ENCODE measurements at regions not wholly inside any gene's neighbourhood (a gene's known extent, or its start where the extent isn't known, plus 50 kb on each side); places are given as distances from the start of the nearest gene placed in this dataset.

- Histone ChIP-seq H3K36me3 (no peaks in the 10 kb centered on the region), H3K4me3 (no peak overlapping the region), H3K4me1 (no peaks in the 10 kb centered on the region), H3K27ac (no peak overlapping the region), H3K27me3 (no peaks in the 10 kb centered on the region), H3K9me3 (no peaks in the 10 kb centered on the region)
- DNase-seq (ENCODE audit: low spot score), result no peak
- no peak for TF ChIP-seq CTCF (IDR thresholded peaks at IDR 0.05)
These were observed 943.8 kb upstream of the SOX9 start for GRCh38 chr17:71176928-71177443.

- no peak overlapping the region for H3K4me3 ChIP-seq
- no peaks in the 10 kb centered on the region for H3K4me1 ChIP-seq
- no peak for DNase-seq (ENCODE audit: low spot score)
- TF ChIP-seq CTCF (IDR thresholded peaks at IDR 0.05), result no peak
- no peaks in the 10 kb centered on the region for H3K27me3 ChIP-seq
- no peaks in the 10 kb centered on the region for H3K36me3 ChIP-seq
- H3K27ac ChIP-seq, result no peak overlapping the region
- no peaks in the 10 kb centered on the region for H3K9me3 ChIP-seq
These were observed 939.9 kb upstream of the SOX9 start for GRCh38 chr17:71180801-71181385.

GRCh38 chr17:71183066-71183660, 937.7 kb upstream of the SOX9 start:
- DNase-seq (ENCODE audit: low spot score), result no peak
- Histone ChIP-seq H3K4me3 (no peak overlapping the region), H3K4me1 (no peaks in the 10 kb centered on the region), H3K27me3 (no peaks in the 10 kb centered on the region), H3K36me3 (no peaks in the 10 kb centered on the region), H3K27ac (no peak overlapping the region), H3K9me3 (no peaks in the 10 kb centered on the region)
- no peak for TF ChIP-seq CTCF (IDR thresholded peaks at IDR 0.05)

- Histone ChIP-seq H3K4me1 (no peaks in the 10 kb centered on the region), H3K27ac (no peak overlapping the region), H3K9me3 (no peaks in the 10 kb centered on the region), H3K4me3 (no peak overlapping the region), H3K36me3 (no peaks in the 10 kb centered on the region), H3K27me3 (no peaks in the 10 kb centered on the region)
- no peak for DNase-seq (ENCODE audit: low spot score)
- TF ChIP-seq CTCF (IDR thresholded peaks at IDR 0.05), result no peak
These were observed 936.1 kb upstream of the SOX9 start for GRCh38 chr17:71184716-71185115.

- no peaks in the 10 kb centered on the region for H3K36me3 ChIP-seq
- TF ChIP-seq CTCF (IDR thresholded peaks at IDR 0.05), result no peak
- H3K4me1 ChIP-seq, result no peaks in the 10 kb centered on the region
- DNase-seq (ENCODE audit: low spot score), result no peak
- no peak overlapping the region for H3K27ac ChIP-seq
- no peak overlapping the region for H3K4me3 ChIP-seq
- no peaks in the 10 kb centered on the region for H3K9me3 ChIP-seq
- no peaks in the 10 kb centered on the region for H3K27me3 ChIP-seq
These were observed 933.5 kb upstream of the SOX9 start for GRCh38 chr17:71187145-71187878.
